ENCODE measurements at regions not wholly inside any gene's neighbourhood (a gene's known extent, or its start where the extent isn't known, plus 50 kb on each side); places are given as distances from the start of the nearest gene placed in this dataset.

- Mint-ChIP-seq H3K36me3 (ENCODE audit: insufficient read depth) (no peaks in the 10 kb centered on the region), H3K27me3 (ENCODE audit: low read depth) (no peaks in the 10 kb centered on the region), H3K4me3 (no peak overlapping the region), H3K4me1 (ENCODE audit: low read depth) (no peaks in the 10 kb centered on the region), H3K9me3 (no peaks in the 10 kb centered on the region)
- no peak for ATAC-seq
- DNase-seq: no peak
Measured at GRCh38 chr2:58313926-58314325, 72.8 kb upstream of the FANCL start.

GRCh38 chr2:58308435-58308834 is 67.3 kb upstream of the FANCL start:
- Mint-ChIP-seq H3K4me1 (ENCODE audit: low read depth) (no peaks in the 10 kb centered on the region), H3K9me3 (peaks cover 3% of the 10 kb centered on the region), H3K4me3 (no peak overlapping the region), H3K36me3 (ENCODE audit: insufficient read depth) (no peaks in the 10 kb centered on the region), H3K27me3 (ENCODE audit: low read depth) (peaks cover 13% of the 10 kb centered on the region)
- ATAC-seq (no peak), DNase-seq (no peak)

GRCh38 chr2:58304843-58305242 is 63.7 kb upstream of the FANCL start:
- no peak overlapping the region for H3K4me3 Mint-ChIP-seq
- H3K27me3 Mint-ChIP-seq (ENCODE audit: low read depth): peaks cover 14% of the 10 kb centered on the region
- H3K36me3 Mint-ChIP-seq (ENCODE audit: insufficient read depth): no peaks in the 10 kb centered on the region
- H3K9me3 Mint-ChIP-seq: peaks cover 3% of the 10 kb centered on the region
- ATAC-seq (no peak), DNase-seq (no peak)
- H3K4me1 Mint-ChIP-seq (ENCODE audit: low read depth): no peaks in the 10 kb centered on the region

GRCh38 chr2:58299123-58299522 is 58.0 kb upstream of the FANCL start:
- H3K4me3 Mint-ChIP-seq: no peak overlapping the region
- H3K9me3 Mint-ChIP-seq: peaks cover 3% of the 10 kb centered on the region
- H3K36me3 Mint-ChIP-seq (ENCODE audit: insufficient read depth): no peaks in the 10 kb centered on the region
- no peak for ATAC-seq
- H3K4me1 Mint-ChIP-seq (ENCODE audit: low read depth): no peaks in the 10 kb centered on the region
- no peak for DNase-seq
- peaks cover 5% of the 10 kb centered on the region for H3K27me3 Mint-ChIP-seq (ENCODE audit: low read depth)

- no peaks in the 10 kb centered on the region for H3K9me3 Mint-ChIP-seq
- ATAC-seq (no peak), DNase-seq (no peak)
- no peaks in the 10 kb centered on the region for H3K4me1 Mint-ChIP-seq (ENCODE audit: low read depth)
- H3K27me3 Mint-ChIP-seq (ENCODE audit: low read depth): peaks cover 8% of the 10 kb centered on the region
- H3K4me3 Mint-ChIP-seq: no peak overlapping the region
- H3K36me3 Mint-ChIP-seq (ENCODE audit: insufficient read depth): no peaks in the 10 kb centered on the region
Measured at GRCh38 chr2:58293056-58293455, 51.9 kb upstream of the FANCL start.

- H3K4me3 Mint-ChIP-seq: no peak overlapping the region
- H3K27me3 Mint-ChIP-seq (ENCODE audit: low read depth): peaks cover 8% of the 10 kb centered on the region
- H3K9me3 Mint-ChIP-seq: no peaks in the 10 kb centered on the region
- ATAC-seq: no peak
- H3K4me1 Mint-ChIP-seq (ENCODE audit: low read depth): no peaks in the 10 kb centered on the region
- H3K36me3 Mint-ChIP-seq (ENCODE audit: insufficient read depth): no peaks in the 10 kb centered on the region
- no peak for DNase-seq
Measured at GRCh38 chr2:58291726-58292438, 50.8 kb upstream of the FANCL start.

Measured in activated T-cell treated with anti-CD3 and anti-CD28 coated beads, Interleukin-2, amount 50 U/mL, for 4 hours (primary cell).